ENCODE measurements at regions not wholly inside any gene's neighbourhood (a gene's known extent, or its start where the extent isn't known, plus 50 kb on each side); places are given as distances from the start of the nearest gene placed in this dataset.

- H3K4me3 ChIP-seq (ENCODE audit: low read length, poor library complexity, severe bottlenecking): no peak overlapping the region
- H4K20me1 ChIP-seq (ENCODE audit: insufficient read depth, low read length, poor library complexity, severe bottlenecking): no peaks in the 10 kb centered on the region
- H3K4me1 ChIP-seq (ENCODE audit: insufficient read depth, low read length, poor library complexity, severe bottlenecking): no peaks in the 10 kb centered on the region
- no peak overlapping the region for H3K9ac ChIP-seq (ENCODE audit: low read depth, low read length, poor library complexity, severe bottlenecking)
- H3F3A ChIP-seq (ENCODE audit: low read depth): no peaks in the 10 kb centered on the region
- TF ChIP-seq EZH2phosphoT487 (IDR thresholded peaks at IDR 0.05; ENCODE audit: borderline replicate concordance): no peak
- no peak for TF ChIP-seq CTCF (conservative IDR thresholded peaks at IDR 0.05; ENCODE audit: low read length)
- H3K9me2 ChIP-seq (replicated peaks; ENCODE audit: low read depth, low read length): no peaks in the 10 kb centered on the region
- H2AFZ ChIP-seq (ENCODE audit: low read length): no peak overlapping the region
- no peaks in the 10 kb centered on the region for H3K9me3 ChIP-seq (ENCODE audit: insufficient read depth, low read depth, low read length)
- H3K79me2 ChIP-seq (ENCODE audit: insufficient read depth, low read length): no peaks in the 10 kb centered on the region
- no peaks in the 10 kb centered on the region for H3K36me3 ChIP-seq (ENCODE audit: insufficient read depth, low read length)
- H3K4me2 ChIP-seq (ENCODE audit: low read depth, low read length, poor library complexity, severe bottlenecking): no peak overlapping the region
- no peaks in the 10 kb centered on the region for H3K27me3 ChIP-seq (ENCODE audit: insufficient read depth, low read length, poor library complexity, severe bottlenecking)
Measured at GRCh38 chr9:108168236-108168850, 678.8 kb upstream of the KLF4 start.

DNA sequence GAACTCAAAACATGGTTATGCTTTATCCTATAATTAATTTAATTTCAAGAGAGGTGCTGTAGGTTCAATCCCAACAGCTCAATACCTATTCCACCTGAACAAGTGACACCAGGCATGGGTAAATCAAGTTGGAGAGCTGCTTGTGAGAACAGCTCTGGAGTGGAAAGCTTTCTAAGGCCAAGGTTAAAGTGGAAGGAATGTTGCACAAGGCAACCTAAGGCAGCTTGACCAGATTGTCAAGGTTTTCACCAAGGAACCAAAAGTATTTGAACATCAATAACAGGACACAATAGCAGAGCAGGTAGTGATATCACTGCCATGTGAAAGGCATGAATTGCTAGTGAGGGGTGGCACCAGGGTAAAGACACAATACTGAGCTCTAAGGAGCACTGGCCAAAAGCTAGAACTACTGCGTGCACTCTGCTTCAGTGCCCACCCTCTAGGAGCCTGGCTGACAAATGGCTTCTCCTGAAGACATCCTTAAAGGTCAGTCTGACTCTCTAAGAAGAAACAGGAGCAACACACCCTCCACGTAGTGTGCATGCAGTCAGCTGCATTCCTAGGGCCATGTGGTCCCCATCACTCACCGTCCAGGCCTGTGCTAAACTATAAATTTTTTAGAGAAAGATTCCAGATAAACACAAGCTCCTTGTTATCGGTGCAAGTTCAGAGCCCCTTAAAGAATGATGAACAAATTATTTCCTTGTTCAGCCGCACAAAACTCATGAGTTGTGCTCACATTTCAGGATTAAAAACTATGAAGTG is 677.7 kb upstream of the KLF4 start:
- H3K9me2 ChIP-seq (replicated peaks; ENCODE audit: low read depth, low read length): no peaks in the 10 kb centered on the region
- no peaks in the 10 kb centered on the region for H3K79me2 ChIP-seq (ENCODE audit: insufficient read depth, low read length)
- no peaks in the 10 kb centered on the region for H3K36me3 ChIP-seq (ENCODE audit: insufficient read depth, low read length)
- no peak overlapping the region for H2AFZ ChIP-seq (ENCODE audit: low read length)
- H3F3A ChIP-seq (ENCODE audit: low read depth): no peaks in the 10 kb centered on the region
- no peaks in the 10 kb centered on the region for H3K27me3 ChIP-seq (ENCODE audit: insufficient read depth, low read length, poor library complexity, severe bottlenecking)
- TF ChIP-seq EZH2phosphoT487 (IDR thresholded peaks at IDR 0.05; ENCODE audit: borderline replicate concordance) (no peak), CTCF (conservative IDR thresholded peaks at IDR 0.05; ENCODE audit: low read length) (no peak)
- H3K4me3 ChIP-seq (ENCODE audit: low read length, poor library complexity, severe bottlenecking): no peak overlapping the region
- no peak overlapping the region for H3K4me2 ChIP-seq (ENCODE audit: low read depth, low read length, poor library complexity, severe bottlenecking)
- no peaks in the 10 kb centered on the region for H3K9me3 ChIP-seq (ENCODE audit: insufficient read depth, low read depth, low read length)
- no peaks in the 10 kb centered on the region for H3K4me1 ChIP-seq (ENCODE audit: insufficient read depth, low read length, poor library complexity, severe bottlenecking)
- no peaks in the 10 kb centered on the region for H4K20me1 ChIP-seq (ENCODE audit: insufficient read depth, low read length, poor library complexity, severe bottlenecking)
- no peak overlapping the region for H3K9ac ChIP-seq (ENCODE audit: low read depth, low read length, poor library complexity, severe bottlenecking)

- H3K4me3 ChIP-seq (ENCODE audit: low read length, poor library complexity, severe bottlenecking): no peak overlapping the region
- no peak overlapping the region for H3K9ac ChIP-seq (ENCODE audit: low read depth, low read length, poor library complexity, severe bottlenecking)
- no peak overlapping the region for H3K4me2 ChIP-seq (ENCODE audit: low read depth, low read length, poor library complexity, severe bottlenecking)
- H2AFZ ChIP-seq (ENCODE audit: low read length): no peak overlapping the region
- H3K36me3 ChIP-seq (ENCODE audit: insufficient read depth, low read length): no peaks in the 10 kb centered on the region
- no peaks in the 10 kb centered on the region for H3K4me1 ChIP-seq (ENCODE audit: insufficient read depth, low read length, poor library complexity, severe bottlenecking)
- no peak for TF ChIP-seq CTCF (conservative IDR thresholded peaks at IDR 0.05; ENCODE audit: low read length)
- TF ChIP-seq EZH2phosphoT487 (IDR thresholded peaks at IDR 0.05; ENCODE audit: borderline replicate concordance): no peak
- H4K20me1 ChIP-seq (ENCODE audit: insufficient read depth, low read length, poor library complexity, severe bottlenecking): no peaks in the 10 kb centered on the region
- no peaks in the 10 kb centered on the region for H3F3A ChIP-seq (ENCODE audit: low read depth)
- H3K9me3 ChIP-seq (ENCODE audit: insufficient read depth, low read depth, low read length): no peaks in the 10 kb centered on the region
- no peaks in the 10 kb centered on the region for H3K9me2 ChIP-seq (replicated peaks; ENCODE audit: low read depth, low read length)
- no peaks in the 10 kb centered on the region for H3K79me2 ChIP-seq (ENCODE audit: insufficient read depth, low read length)
- no peaks in the 10 kb centered on the region for H3K27me3 ChIP-seq (ENCODE audit: insufficient read depth, low read length, poor library complexity, severe bottlenecking)
Measured at GRCh38 chr9:108166519-108166918, 677.0 kb upstream of the KLF4 start.

Data from Loucy (cell line).